NCI-H146 treated with DMSO at 0.1 percent for 48 hours (cell line): ENCODE measurements at regions not wholly inside any gene's neighbourhood (a gene's known extent, or its start where the extent isn't known, plus 50 kb on each side); places are given as distances from the start of the nearest gene placed in this dataset.
"Not testable (repeated sequence)": the region's sequence is repeated elsewhere in the genome, so short reads cannot be mapped to it uniquely, and the experiment has no call there.

Experiments
- DNase-seq: peaks from one replicate; lab custom pipeline; 2025; ENCODE audit not compliant: unreplicated experiment; lab: John Stamatoyannopoulos, UW

DNA sequence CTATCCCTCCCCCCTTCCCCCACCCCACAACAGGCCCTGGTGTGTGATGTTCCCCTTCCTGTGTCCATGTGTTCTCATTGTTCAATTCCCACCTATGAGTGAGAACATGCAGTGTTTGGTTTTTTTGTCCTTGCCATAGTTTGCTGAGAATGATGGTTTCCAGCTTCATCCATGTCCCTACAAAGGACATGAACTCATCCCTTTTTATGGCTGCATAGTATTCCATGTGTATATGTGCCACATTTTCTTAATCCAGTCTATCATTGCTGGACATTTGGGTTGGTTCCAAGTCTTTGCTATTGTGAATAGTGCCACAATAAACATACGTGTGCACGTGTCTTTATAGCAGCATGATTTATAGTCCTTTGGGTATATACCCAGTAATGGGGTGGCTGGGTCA, 52.3 kb upstream of the MAN1A2 start:
- not testable (repeated sequence) for DNase-seq

DNA sequence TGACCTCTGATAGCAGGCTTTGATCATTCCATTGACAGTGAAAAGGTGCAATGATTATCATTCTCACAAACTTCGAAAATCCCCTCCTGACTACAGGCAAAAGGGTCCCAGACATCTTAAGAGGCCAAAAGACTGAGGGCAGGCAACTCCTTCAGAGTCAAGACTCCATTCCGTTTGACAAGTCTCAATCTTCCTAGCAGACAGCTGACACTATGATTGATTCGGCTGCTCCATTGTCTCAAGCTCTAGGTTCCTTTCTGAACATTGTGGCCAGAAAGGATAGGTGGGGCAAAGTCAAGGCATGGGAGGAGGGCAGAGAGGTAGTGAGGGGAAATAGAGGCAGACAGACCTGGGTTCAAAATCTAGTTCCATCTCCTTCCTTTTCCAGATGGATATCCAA, 53.7 kb upstream of the MAN1A2 start:
- no peak for DNase-seq

DNA sequence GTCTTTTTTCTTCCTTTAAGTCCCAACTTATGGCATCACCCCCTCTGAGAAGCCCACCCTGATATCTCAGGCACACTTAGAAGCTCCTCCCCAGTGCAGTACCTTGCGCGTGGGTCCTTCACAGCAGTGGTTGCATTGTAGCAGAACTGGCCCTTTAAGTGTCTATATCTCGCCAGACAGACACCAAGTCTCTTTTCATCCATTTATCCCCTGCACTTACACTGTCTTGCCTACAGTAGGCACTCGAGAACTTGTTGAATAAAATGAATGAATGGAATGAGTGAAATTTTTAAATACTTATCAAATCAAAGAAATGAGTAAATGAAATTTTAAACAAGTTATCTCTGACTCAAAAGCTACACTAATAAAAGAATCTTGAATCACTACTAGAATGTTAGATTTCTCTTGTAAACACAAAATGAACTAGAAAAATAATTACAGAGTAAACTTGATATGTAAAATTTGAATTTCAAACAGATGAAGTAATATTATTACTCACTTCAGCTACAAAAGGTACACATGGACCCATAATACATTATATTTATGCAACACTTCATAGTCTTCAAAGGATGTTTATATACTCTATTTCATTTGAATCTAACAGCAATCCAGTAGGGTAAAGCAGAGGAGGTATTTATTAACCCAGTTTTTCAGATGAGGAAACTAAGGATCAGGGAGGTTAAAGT, 54.7 kb upstream of the MAN1A2 start:
- no peak for DNase-seq

DNA sequence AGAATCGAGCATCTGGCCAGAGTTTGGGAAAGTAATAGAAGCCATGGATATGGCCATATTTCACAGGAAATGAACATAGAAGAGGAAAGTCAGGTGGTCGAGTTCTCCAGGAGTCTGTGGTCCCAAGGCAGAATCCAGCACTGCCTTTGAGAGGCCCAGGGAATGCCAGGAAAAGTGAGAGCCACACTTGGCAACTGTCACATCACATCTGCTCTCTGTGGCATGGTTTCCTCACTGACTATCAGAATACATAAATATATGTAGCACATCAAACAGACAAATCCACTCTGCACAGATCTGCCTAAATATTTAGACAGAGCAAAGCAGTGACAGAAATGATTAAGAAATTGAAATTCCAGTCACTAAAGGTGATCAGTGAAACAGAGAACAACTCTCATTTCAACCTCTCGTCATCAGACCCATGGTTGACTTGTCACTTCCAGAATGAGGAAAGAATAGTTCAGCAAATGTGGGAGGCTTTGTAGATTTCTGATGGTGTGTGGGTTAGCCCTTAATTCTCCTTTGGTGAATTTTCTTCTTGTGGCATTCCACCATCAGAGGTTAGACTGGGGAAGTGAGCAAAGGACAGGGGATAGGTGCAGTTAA, 58.8 kb upstream of the MAN1A2 start:
- DNase-seq, result no peak

DNA sequence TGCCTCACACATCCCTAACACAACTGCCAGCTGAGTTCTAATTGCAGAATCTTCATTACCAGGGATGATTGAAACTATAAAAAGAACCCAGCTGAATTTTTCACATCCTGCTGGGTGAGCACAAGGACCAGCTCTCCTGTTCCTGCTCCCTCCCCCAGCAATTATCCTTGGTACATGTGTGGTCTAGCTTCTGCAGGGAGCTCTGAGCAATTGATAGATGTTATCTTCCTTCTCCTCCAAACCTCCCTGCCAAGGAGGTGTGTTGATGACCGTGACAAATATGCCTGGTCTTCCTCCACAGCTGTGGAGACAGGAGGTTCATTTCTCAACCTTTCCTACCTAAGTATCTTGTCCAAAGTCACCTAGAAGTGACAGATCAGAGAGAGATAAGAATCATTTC, 65.3 kb upstream of the MAN1A2 start:
- no peak for DNase-seq

DNA sequence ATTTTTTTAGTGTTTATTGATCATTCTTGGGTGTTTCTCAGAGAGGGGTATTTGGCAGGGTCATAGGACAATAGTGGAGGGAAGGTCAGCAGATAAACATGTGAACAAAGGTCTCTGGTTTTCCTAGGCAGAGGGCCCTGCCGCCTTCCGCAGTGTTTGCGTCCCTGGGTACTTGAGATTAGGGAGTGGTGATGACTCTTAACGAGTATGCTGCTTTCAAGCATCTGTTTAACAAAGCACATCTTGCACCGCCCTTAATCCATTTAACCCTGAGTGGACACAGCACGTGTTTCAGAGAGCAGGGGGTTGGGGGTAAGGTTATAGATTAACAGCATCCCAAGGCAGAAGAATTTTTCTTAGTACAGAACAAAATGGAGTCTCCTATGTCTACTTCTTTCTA, 67.1 kb upstream of the MAN1A2 start:
- not testable (repeated sequence) for DNase-seq

DNA sequence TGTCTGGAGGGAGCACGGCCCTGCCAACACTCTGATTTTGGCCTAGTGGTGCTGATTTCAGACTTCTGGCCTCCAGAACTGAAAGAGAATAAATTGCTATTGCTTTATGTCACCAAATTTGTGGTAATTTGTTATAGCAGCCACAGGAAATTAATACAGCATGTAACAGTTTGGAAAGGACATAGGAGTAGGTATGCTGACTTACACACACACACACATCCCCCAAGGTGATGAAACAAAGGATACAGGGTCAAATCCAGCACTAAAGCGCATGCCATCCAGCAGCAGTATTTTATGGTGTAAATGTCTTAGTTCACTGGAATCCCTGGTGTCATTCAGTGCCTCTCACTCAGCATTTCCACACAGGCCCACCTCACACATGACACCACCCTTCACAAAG, 72.2 kb upstream of the MAN1A2 start:
- no peak for DNase-seq

DNA sequence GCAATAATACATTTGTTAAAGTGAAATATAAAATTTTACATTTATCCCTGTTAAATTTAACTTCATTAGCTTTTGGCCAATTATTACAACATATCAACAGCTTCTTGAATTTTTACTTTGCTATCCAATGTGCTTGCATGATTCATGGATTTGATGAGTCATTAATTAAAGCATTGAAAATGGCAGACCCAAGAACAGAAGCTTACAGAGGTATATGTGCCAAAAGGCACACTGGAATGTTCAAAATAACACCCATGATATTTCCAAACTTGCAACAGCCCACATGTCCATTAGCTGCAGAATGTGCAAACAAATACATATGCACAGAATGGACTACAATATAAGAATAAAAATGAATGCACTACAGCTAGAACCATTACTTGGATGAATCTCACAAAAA, 76.4 kb upstream of the MAN1A2 start:
- DNase-seq, result no peak

DNA sequence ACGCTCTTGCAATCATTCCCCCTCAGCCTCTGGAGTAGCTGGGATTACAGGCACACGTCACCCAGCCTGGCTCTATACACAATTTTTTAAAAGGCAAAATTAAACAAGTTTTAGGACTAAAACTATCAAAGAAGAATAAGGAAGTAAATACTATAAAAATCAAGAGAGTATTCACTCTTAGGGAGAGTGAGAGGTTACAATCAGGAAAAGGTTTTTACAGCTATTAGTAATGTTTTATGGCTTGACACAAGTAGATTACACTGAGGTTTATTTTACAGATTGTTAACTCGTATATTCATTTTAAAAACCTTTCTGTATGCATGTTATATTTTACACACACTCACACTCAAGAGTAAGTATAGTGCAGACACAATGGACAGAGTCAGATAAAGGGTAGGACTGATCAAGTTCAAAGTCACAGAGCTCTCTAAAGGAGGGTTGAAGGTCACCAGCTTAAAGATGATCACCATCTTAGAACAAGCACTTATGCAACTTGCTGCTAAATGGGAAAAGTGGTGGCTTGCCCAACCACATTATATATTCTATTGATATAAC, 77.9 kb upstream of the MAN1A2 start:
- DNase-seq, result no peak

DNA sequence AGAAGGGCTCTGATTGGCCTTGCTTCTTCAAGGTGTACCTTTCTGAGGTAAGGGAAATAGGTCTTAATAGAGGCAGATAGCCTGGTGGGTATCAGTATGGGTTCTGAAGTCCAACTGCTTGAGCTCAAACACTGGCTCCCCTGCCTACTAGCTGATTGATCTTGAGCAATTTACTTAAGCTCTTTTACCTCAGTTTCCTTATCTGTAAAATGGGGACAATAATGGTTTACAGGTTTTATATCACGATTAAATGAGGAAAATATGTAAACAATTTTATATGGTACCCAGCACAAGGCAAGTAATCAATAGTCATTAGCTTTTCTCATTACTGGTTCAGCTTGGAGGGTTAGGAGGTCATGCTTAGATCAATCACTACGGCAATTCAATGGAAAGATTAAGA, 75.8 kb upstream of the VTCN1 start:
- no peak for DNase-seq

DNA sequence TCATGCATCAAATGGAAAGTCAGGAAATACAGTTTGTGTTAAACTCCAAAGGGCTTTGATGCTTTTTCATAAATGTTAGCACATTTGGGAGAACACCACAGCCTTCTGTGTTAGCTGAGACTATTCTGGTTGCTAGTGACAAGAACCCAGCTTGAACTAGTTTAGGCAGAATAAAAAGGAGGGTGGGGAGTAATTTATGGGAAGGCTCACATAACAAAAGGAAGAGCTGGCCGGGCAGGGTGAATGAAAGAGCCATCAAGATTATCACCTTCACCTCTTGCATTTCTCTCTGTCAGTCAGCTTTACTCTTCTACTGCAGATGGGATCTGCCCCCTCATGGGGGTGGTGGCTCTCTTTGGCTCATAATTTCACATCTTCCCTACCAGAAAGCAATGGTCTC, 75.4 kb upstream of the VTCN1 start:
- no peak for DNase-seq

DNA sequence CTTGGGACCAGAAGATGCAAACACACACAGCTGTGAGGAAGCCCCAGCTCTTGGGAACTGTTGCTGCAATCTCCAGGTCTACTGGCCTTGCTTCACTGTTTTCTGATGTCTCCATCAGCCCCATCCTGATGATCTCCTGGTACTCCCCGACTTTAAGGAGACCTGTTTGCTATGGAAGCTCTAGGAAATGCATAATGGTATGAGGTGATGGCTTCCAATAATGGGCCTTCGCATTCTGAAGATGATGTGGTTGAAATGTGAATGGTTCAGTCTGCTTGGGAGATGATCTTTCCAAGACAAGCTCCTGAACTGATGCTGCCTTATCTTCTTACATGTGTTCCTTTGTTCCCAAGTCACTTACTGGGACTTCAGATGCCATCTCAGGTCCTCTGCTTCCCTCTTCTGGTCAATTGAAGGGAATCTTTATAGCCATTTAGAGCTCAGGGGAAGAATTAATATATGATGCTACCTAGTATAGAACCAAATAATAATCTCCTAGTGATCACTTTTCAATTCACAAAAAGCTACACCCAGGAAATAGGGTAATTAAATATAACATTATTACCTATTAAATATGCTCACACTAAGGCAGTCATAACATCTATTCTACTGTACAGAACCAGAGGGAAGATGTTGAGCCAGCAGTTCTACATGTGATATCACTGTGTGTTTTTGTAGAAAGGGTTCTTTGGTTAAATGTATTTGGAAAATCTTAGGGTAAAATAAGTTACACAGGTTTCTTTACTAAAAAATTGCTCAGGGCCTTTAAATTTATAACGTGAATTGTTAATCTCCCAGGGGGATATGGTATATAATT, 73.9 kb upstream of the VTCN1 start:
- DNase-seq, result peak; percentile 84

DNA sequence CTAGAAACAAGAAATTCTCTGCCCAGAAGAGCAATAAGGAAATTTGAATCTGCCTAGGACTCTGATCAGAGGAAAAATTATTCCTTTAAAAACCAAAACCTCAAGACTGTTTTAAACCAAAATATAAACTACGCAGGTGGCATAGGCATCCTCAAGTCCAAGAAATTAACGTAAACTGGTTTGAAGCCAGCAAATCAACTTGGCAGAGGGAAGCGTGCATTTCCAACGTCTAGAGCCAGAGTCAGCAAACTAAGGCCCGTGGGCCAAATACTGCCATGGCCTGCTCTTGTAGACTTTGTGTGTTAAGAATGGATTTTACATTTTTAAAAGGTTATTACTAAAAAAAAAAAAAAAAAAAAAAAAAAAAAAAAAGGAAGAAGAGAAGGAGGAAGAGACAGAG, 67.8 kb upstream of the VTCN1 start:
- no peak for DNase-seq

DNA sequence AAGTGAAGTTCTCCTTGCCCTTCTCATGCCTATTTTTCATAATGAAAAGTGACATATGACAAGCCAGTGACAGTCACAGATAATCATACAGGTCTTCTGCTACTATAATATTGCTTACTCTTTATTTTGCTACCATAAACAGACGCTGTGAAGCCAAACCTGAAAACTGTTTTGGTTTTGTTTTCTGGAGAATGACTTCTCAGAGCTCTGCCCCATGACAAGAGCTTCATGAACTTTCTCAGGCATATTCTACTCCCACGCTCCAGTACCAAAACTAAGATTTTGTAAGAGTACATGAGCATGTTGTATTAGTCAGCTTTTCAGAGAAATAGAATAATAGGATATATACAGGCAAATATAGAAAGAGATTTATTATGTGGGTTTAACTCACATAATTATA, 64.3 kb upstream of the VTCN1 start:
- DNase-seq, result no peak

DNA sequence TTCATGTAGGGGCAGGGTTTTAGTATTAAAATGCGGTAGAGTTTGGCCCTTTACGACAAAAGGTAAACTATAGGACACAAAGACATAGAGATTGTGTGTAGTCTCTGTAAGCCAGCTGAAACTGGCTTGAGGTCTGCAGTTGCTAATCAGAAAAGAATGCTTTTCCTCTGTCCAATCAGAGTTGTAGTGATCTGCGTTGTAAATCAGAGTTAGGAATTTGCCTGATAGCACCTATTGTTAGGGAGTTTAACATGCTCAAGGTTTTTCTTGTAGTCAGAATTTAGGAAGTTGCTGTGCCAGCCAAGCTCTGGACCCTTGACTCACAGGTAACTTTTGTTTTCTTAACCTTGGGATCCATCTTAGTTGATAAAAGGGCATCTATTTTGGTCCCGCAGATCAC, 61.2 kb upstream of the VTCN1 start:
- DNase-seq, result no peak

DNA sequence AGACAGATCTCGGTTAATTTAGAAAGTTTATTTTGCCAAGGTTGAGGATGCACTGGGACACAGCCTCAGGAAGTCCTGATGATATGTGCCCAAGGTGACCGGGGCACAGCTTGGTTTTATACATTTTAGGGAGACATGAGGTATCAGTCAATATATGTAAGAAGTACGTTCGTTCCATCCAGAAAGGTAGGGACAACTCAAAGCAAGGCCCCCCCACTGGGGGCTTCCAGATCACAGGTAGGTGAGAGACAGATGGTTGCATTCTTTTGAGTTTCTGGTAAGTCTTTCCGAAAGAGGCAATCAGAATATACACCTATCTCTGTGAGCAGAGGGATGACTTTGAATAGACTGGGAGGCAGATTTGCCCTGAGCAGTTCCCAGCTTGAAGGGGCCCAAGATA, 60.4 kb upstream of the VTCN1 start:
- no peak for DNase-seq

DNA sequence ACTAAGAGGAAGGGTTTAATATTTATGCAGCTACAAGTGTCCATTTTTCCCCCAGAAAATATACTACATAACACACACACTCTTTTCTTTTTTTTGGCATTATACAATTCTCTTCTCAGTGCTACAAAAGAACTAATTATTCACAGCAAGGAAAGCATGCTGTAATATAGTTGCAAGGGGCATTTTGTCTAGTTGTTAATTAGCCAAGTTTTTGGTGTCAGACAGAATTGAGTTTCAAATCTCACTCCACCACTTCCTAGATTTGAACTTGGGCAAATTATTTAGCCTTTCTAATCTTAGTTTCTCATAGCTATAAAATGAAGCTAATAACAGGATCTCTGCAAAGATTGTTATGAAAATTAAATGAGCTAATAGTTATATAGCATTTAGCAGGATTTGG, 60.0 kb upstream of the VTCN1 start:
- DNase-seq, result no peak

DNA sequence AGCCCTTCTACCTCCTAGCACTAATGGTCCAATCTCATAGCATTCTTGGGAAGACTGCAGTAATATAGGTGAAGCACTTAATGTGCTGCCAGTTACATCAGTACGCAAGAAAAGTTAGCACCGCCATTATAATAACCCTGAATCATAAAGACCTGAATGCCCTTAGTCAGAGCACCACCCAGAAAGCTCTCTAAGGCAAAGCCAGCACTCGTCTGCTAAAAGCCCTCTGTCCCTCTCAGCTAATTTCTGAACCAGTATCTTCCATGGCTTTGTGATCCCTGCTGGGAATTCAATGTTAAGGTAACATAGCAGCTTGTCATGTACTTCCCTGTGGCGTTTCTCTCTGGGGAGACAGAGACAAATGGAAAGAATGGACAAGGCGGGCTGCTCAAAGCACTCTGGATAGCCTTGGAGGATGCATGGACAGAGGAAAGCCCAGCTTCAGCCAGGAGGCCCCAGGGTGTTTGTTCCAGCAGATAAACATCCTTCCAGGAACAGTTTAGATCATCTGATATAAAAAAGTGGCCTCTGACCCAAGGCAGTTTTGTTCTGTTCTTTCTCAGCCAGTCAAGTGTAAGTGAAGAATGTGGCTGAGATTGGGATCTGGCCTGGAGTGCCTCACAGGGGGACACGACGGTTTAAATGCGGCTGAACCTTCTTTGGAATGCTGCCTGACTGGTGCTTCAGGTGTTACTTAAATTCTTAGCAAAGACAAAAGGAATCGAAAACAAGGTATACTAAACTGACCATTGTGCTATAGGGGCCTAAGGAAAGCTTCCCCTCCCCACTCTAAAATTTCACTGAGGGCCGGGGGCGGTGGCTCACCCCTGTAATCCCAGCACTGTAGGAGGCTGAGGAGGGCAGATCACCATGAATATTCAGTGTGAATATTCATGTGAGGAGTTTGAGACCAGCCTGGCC, 58.1 kb upstream of the VTCN1 start:
- no peak for DNase-seq

DNA sequence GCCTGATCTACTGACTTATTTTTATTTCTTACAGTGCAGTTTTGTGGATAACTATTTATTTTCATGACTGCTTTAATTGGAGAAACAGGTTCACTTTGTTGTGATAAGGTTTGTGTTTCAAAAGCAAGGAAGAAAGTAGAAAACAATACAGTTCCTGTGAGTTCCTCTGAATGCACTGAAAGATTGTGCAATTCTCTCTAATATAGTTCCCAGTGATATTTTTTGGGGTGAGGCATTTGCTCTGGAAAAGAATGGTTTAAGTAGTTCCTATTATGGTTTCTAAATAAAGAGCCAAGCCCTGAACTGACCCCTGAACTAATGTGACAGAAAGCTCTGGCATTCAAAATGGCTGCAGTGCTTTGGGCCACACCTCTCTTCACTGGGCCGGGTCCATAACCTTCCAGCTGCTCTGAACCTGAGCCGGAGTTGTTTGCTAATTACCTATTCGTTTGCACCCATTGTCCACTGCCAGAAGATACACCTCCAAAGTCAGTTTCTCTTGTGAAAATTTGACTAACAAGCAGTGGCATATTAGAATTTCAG, 56.6 kb upstream of the VTCN1 start:
- DNase-seq, result no peak

DNA sequence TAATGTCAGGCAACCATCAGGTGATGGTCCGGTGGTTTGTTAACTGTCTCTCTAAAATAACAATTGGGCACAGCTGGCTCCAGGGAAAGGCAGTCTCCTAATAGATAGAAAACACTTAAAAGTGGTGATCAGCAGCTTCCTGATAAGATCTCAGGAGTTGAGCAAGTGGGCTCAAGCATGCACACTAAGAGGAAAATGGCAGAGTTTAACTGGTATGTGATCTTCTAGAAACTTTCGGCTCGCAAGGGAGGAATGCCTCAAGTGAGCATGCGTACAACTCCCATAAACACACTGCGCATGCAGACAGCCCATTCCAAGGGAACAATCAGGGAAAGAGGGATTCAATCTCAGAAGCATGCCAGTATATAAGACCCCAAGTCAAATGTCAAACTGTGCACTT, 52.2 kb upstream of the VTCN1 start:
- no peak for DNase-seq

DNA sequence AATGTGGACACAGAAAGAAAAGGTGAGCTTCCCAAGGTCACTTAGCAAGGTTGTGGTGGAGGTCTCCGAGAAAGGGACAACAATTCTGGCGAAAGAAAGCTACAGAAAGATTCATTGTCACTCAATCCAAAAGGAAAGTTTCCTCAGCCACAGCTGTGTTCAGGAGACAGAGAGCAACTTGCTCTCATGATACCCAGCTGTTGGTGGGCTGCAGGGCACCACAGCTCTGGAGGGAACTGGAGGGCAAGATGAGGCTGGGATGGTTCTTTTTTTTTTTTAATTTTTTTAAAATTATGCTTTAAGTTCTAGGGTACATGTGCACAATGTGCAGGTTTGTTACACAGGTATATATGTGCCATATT, 50.7 kb upstream of the VTCN1 start:
- DNase-seq, result no peak
